Lung (tissue), 11 donors: ENCODE measurements at regions not wholly inside any gene's neighbourhood (a gene's known extent, or its start where the extent isn't known, plus 50 kb on each side); places are given as distances from the start of the nearest gene placed in this dataset.

Source experiments
- ATAC-seq: fragments of 200-7000 bp; cut with Tn5 transposase; one replicate; pipeline ENCODE4 v1.9.1; 2020; ENCODE audit warnings: moderate number of reproducible peaks; ENCODE audit not compliant: insufficient read depth, low FRiP score
- DNase-seq, 3 donors: peaks; one replicate each; pipeline ENCODE4 v3.0.0-alpha.2; 2013 to 2017
- H3K27ac ChIP-seq, 2 donors: one replicate each; pipeline ENCODE4 v1.5.1; 2013; ENCODE audit warnings: mild to moderate bottlenecking in 2 of 2, moderate library complexity in 2 of 2, control low read depth in 1 of 2, inconsistent platforms in 1 of 2, low read depth in 1 of 2, low read length in 1 of 2
- H3K27me3 ChIP-seq, 3 donors: one replicate each; pipeline ENCODE4 v1.5.1; 2013; ENCODE audit warnings: low read length in 2 of 3; ENCODE audit not compliant: control insufficient read depth in 3 of 3, insufficient read depth in 3 of 3
- H3K36me3 ChIP-seq, 4 donors: one replicate each; pipeline ENCODE4 v1.5.1; 2013; ENCODE audit warnings: low read length in 4 of 4, mild to moderate bottlenecking in 1 of 4, moderate library complexity in 1 of 4; ENCODE audit not compliant: control insufficient read depth in 4 of 4, insufficient read depth in 4 of 4
- H3K4me1 ChIP-seq, 5 donors: one replicate each; pipeline ENCODE4 v1.5.1; 2013; ENCODE audit warnings: low read length in 5 of 5, mild to moderate bottlenecking in 2 of 5, moderate library complexity in 1 of 5; ENCODE audit not compliant: control insufficient read depth in 5 of 5, insufficient read depth in 5 of 5
- H3K4me3 ChIP-seq: one replicate; pipeline ENCODE4 v1.5.1; 2013; ENCODE audit warnings: mild to moderate bottlenecking, control low read depth, moderate library complexity
- H3K9ac ChIP-seq, 2 donors: one replicate each; pipeline ENCODE4 v1.5.1; 2013; ENCODE audit warnings: low read length in 2 of 2, control low read depth in 1 of 2; ENCODE audit not compliant: insufficient read depth in 1 of 2
- H3K9me3 ChIP-seq, 4 donors: one replicate each; pipeline ENCODE4 v1.5.1; 2013; ENCODE audit warnings: low read length in 3 of 4, mild to moderate bottlenecking in 1 of 4, moderate library complexity in 1 of 4; ENCODE audit not compliant: control insufficient read depth in 4 of 4, insufficient read depth in 3 of 4
- CTCF ChIP-seq: IDR thresholded peaks from 2 replicates; pipeline ENCODE4 v1.5.1; 2012; ENCODE audit warnings: mild to moderate bottlenecking; ENCODE audit errors: control extremely low read depth, extremely low read depth
- WGBS, 2 donors: extraction: QIAGEN DNeasy Blood & Tissue Kit; methylation state at CpG; one replicate each; pipeline ENCODE4 v1.1.7; 2013; 5-methylcytosine and 5-hydroxymethylcytosine counted together
- donor health status: control.
- donor health status: control.
- donor health status: Bipolar disorder and iron deficiency.
- donor health status: healthy.
- donor health status: DM: yes; HTN: yes; CAD: no.

- TF ChIP-seq CTCF = no peak
- no peaks in the 10 kb centered on the region for H3K36me3 ChIP-seq
- no peak for ATAC-seq
Observed at GRCh38 chr1:106615473-106615872, 441.0 kb upstream of the PRMT6 start.

GRCh38 chr1:106619080-106619826 lies 437.2 kb upstream of the PRMT6 start:
- Histone ChIP-seq H3K4me3 (no peak overlapping the region), H3K36me3 (no peaks in the 10 kb centered on the region), H3K9me3 (no peaks in the 10 kb centered on the region), H3K27ac (no peak overlapping the region), H3K4me1 (no peaks in the 10 kb centered on the region), H3K9ac (no peak overlapping the region), H3K27me3 (no peaks in the 10 kb centered on the region)
- TF ChIP-seq CTCF = no peak
- no peak for ATAC-seq
- no peak for DNase-seq
- WGBS, 2 donors = 89 to 90% methylated on average over 11 of the region's 11 CpGs

More at GRCh38 chr1:106615473-106615872, 441.0 kb upstream of the PRMT6 start:
- DNase-seq = no peak
- 77 to 83% methylated on average over 2 of the region's 2 CpGs for WGBS, 2 donors
- H3K9me3 ChIP-seq = no peaks in the 10 kb centered on the region
- H3K27me3 ChIP-seq = no peaks in the 10 kb centered on the region
- no peak overlapping the region for H3K27ac ChIP-seq
- H3K4me3 ChIP-seq = no peak overlapping the region
- H3K4me1 ChIP-seq = no peaks in the 10 kb centered on the region
- no peak overlapping the region for H3K9ac ChIP-seq

- Histone ChIP-seq H3K27me3 (no peaks in the 10 kb centered on the region), H3K4me1 (no peaks in the 10 kb centered on the region), H3K27ac (no peak overlapping the region), H3K4me3 (no peak overlapping the region), H3K9me3 (no peaks in the 10 kb centered on the region), H3K9ac (no peak overlapping the region), H3K36me3 (no peaks in the 10 kb centered on the region)
- WGBS, 2 donors = 64 to 90% methylated on average over 5 of the region's 5 CpGs
- no peak for TF ChIP-seq CTCF
- ATAC-seq = no peak
- no peak for DNase-seq
Observed at GRCh38 chr1:106619827-106620134, 436.7 kb upstream of the PRMT6 start.

GRCh38 chr1:106620521-106620954 lies 435.9 kb upstream of the PRMT6 start:
- Histone ChIP-seq H3K9ac (no peak overlapping the region), H3K9me3 (no peaks in the 10 kb centered on the region), H3K27me3 (no peaks in the 10 kb centered on the region), H3K27ac (no peak overlapping the region), H3K4me1 (no peaks in the 10 kb centered on the region), H3K36me3 (no peaks in the 10 kb centered on the region), H3K4me3 (no peak overlapping the region)
- ATAC-seq = no peak
- DNase-seq = no peak
- 81 to 92% methylated on average over 7 of the region's 7 CpGs for WGBS, 2 donors
- TF ChIP-seq CTCF = no peak
